ENCODE measurements at regions not wholly inside any gene's neighbourhood (a gene's known extent, or its start where the extent isn't known, plus 50 kb on each side); places are given as distances from the start of the nearest gene placed in this dataset.

DNA sequence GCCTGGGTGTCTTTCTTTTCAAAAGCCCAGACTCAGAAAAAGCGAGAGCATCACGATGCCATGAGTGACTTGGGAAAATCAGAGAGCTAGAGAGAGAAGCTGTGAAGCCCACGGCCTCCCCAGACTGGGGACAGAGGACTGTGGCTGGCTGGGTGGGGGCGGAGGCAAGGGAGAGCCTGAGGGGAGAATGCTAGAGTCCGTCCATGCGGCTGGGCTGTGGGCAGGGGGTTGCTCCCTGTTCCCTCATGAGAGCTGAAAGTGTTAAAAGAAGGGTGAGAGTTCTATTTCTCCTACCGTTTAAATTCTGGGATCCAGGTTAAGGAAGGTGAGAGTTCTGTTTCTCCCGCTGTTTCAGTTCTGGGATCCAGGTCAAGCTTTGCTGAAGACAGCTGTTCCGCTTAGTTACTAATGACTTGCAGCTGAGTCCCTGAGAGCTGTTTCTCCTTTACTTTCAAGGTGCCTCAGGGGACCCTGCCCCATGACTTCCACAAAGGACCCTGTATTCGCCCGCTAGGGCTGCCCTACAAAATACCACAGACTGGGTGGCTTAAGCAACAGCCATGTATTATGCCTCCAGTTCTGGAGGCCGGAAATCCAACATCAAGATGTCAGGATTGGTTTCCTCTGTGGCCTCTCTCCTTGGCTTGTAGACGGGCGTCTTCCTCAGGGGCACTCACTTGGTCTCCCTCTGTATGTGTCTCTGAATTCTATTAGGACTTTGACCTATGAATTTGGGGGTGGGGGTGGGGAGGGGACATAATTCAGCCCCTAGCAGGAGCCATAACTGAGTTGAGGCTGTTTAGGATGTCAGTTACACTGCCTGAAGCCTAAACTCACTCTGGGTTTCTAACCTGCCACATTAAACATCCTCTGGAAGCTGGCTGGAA, 127.0 kb downstream of the PXDC1 start:
- Histone ChIP-seq H4K20me1 (ENCODE audit: insufficient read depth, low read length) (no peaks in the 10 kb centered on the region), H3K36me3 (replicated peaks; ENCODE audit: insufficient read depth, low read length) (no peaks in the 10 kb centered on the region), H3K27ac (ENCODE audit: low read length) (no peak overlapping the region), H3F3A (ENCODE audit: insufficient read depth, low read length) (no peaks in the 10 kb centered on the region), H3K9me2 (replicated peaks; ENCODE audit: insufficient read depth, low read length) (no peaks in the 10 kb centered on the region), H2AFZ (ENCODE audit: low read length) (no peak overlapping the region), H3K4me3 (ENCODE audit: low read length) (no peak overlapping the region), H3K27me3 (replicated peaks; ENCODE audit: insufficient read depth, low read length) (no peaks in the 10 kb centered on the region), H3K4me1 (ENCODE audit: low read length) (no peaks in the 10 kb centered on the region), H3K4me2 (ENCODE audit: low read depth, low read length) (no peak overlapping the region), H3K9ac (ENCODE audit: low read length) (no peak overlapping the region), H3K79me2 (ENCODE audit: low read length) (no peaks in the 10 kb centered on the region), H3K9me3 (replicated peaks; ENCODE audit: insufficient read depth, low read length) (no peaks in the 10 kb centered on the region)
- TF ChIP-seq EZH2phosphoT487 (IDR thresholded peaks at IDR 0.05; ENCODE audit: low read length) (no peak), CTCF (IDR thresholded peaks at IDR 0.05; ENCODE audit: low read length) (no peak), EZH2 (optimal IDR thresholded peaks at IDR 0.05; ENCODE audit: low read depth, low read length) (no peak)
- DNase-seq = no peak

DNA sequence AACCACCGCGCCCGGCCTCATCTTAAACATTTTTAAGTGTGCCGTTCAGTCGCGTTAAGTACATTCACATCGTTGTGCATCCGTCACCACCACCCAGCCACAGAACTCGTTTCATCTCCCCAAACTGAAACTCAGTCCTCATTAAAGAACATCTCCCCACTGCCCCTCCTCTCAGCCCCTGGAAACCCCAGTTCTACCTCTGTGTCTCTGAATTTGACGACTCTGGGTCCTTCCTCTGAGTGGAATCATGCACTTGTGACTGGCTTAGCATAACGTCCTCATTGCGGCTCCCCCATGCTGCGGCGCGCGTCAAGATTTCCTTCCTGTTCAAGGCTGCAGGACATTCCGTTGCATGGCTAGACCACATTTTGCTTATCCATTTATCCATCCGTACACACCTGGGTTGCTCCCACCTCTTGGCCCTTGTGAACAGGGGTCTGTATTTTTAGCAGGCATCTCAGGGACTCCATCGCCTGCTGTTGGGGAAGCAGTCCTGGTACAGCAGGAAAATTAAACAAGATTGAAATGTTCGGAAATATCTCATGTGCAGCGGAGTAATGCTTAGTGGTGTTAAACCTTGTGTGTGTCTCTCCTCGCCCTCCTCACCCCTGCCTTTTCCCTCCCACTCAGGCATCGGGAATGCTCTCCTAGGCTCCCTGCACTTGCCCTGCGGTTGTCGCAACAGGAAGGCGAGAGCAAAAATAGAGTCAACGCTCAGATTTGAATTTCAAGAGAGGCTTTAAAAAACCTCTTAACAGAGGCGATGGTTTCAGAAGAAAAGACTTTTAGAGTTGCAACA, 127.9 kb downstream of the PXDC1 start:
- Histone ChIP-seq H3K4me2 (ENCODE audit: low read depth, low read length) (no peak overlapping the region), H3K4me1 (ENCODE audit: low read length) (no peaks in the 10 kb centered on the region), H3K79me2 (ENCODE audit: low read length) (no peaks in the 10 kb centered on the region), H3K9me2 (replicated peaks; ENCODE audit: insufficient read depth, low read length) (no peaks in the 10 kb centered on the region), H3K27ac (ENCODE audit: low read length) (no peak overlapping the region), H3K36me3 (replicated peaks; ENCODE audit: insufficient read depth, low read length) (no peaks in the 10 kb centered on the region), H3K9me3 (replicated peaks; ENCODE audit: insufficient read depth, low read length) (no peaks in the 10 kb centered on the region), H4K20me1 (ENCODE audit: insufficient read depth, low read length) (no peaks in the 10 kb centered on the region), H2AFZ (ENCODE audit: low read length) (no peak overlapping the region), H3F3A (ENCODE audit: insufficient read depth, low read length) (no peaks in the 10 kb centered on the region), H3K9ac (ENCODE audit: low read length) (no peak overlapping the region), H3K27me3 (replicated peaks; ENCODE audit: insufficient read depth, low read length) (no peaks in the 10 kb centered on the region), H3K4me3 (ENCODE audit: low read length) (no peak overlapping the region)
- DNase-seq = no peak
- no peak for TF ChIP-seq EZH2phosphoT487 (IDR thresholded peaks at IDR 0.05; ENCODE audit: low read length)
- no peak for TF ChIP-seq CTCF (IDR thresholded peaks at IDR 0.05; ENCODE audit: low read length)
- TF ChIP-seq EZH2 (optimal IDR thresholded peaks at IDR 0.05; ENCODE audit: low read depth, low read length) = no peak

DNA sequence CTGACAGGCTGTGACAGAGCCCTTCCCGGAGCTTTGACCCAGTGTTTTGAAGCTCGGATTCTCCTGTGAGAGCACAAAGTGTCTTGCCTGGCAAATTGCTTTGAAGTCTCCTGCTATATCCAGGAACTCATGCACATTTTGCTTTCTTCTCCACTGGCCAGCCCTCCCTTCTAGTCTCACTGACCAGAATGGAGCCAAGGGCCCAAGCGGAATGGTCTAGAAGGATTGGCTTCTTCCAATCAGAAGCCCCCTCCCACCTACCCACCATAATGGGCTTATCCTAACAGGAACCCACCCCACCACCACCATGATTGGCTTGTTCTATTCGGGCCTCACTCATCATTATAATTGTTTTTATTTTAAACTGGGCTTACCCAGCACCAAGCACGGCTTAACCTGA, 130.1 kb downstream of the PXDC1 start:
- TF ChIP-seq EZH2 (optimal IDR thresholded peaks at IDR 0.05; ENCODE audit: low read depth, low read length) (no peak), EZH2phosphoT487 (IDR thresholded peaks at IDR 0.05; ENCODE audit: low read length) (no peak), CTCF (IDR thresholded peaks at IDR 0.05; ENCODE audit: low read length) (no peak)

More for the DNA sequence above, 130.1 kb downstream of the PXDC1 start:
- no peak for DNase-seq
- no peak overlapping the region for H2AFZ ChIP-seq (ENCODE audit: low read length)
- no peaks in the 10 kb centered on the region for H3K9me2 ChIP-seq (replicated peaks; ENCODE audit: insufficient read depth, low read length)
- no peak overlapping the region for H3K9ac ChIP-seq (ENCODE audit: low read length)
- no peak overlapping the region for H3K27ac ChIP-seq (ENCODE audit: low read length)
- H3K27me3 ChIP-seq (replicated peaks; ENCODE audit: insufficient read depth, low read length) = no peaks in the 10 kb centered on the region
- H3K4me2 ChIP-seq (ENCODE audit: low read depth, low read length) = no peak overlapping the region
- H3K9me3 ChIP-seq (replicated peaks; ENCODE audit: insufficient read depth, low read length) = no peaks in the 10 kb centered on the region
- no peaks in the 10 kb centered on the region for H3K36me3 ChIP-seq (replicated peaks; ENCODE audit: insufficient read depth, low read length)
- no peaks in the 10 kb centered on the region for H3K4me1 ChIP-seq (ENCODE audit: low read length)
- H3K4me3 ChIP-seq (ENCODE audit: low read length) = no peak overlapping the region
- H3K79me2 ChIP-seq (ENCODE audit: low read length) = no peaks in the 10 kb centered on the region
- no peaks in the 10 kb centered on the region for H3F3A ChIP-seq (ENCODE audit: insufficient read depth, low read length)
- H4K20me1 ChIP-seq (ENCODE audit: insufficient read depth, low read length) = no peaks in the 10 kb centered on the region
